Caco-2 (cell line): ENCODE measurements at regions not wholly inside any gene's neighbourhood (a gene's known extent, or its start where the extent isn't known, plus 50 kb on each side); places are given as distances from the start of the nearest gene placed in this dataset.
"Not testable (repeated sequence)": the region's sequence is repeated elsewhere in the genome, so short reads cannot be mapped to it uniquely, and the experiment has no call there.

ENCODE experiments used
- BruUV-seq: library from RNA; stranded (reverse); fragments of 400-500 nt; replicated peaks from 2 replicates; lab custom pipeline; 2021; lab: Mats Ljungman, UMichigan
- CTCF ChIA-PET: fragments of 300-600 bp; sonication (Branson Sonifier 250); formaldehyde crosslinking; loops from one replicate; lab custom pipeline; 2022; ENCODE audit warnings: antibody characterized with exemption; lab: Charles Lee
- POLR2A ChIA-PET: fragments of 300-600 bp; sonication (Branson Sonifier 250); formaldehyde crosslinking; loops from one replicate; lab custom pipeline; 2022; ENCODE audit warnings: antibody characterized with exemption; lab: Charles Lee
- DNase-seq, 2 experiments: peaks; one replicate each; pipeline versions ENCODE4 v3.0.0 to v3.0.0-alpha.2; 2020 to 2022
- H3K27me3 ChIP-seq: replicated peaks from 2 replicates; pipeline ENCODE4 v1.6.0; 2011; ENCODE audit warnings: low read length; ENCODE audit not compliant: control insufficient read depth, insufficient read depth
- H3K36me3 ChIP-seq: 2 replicates; pipeline ENCODE4 v1.5.1; 2011; ENCODE audit warnings: low read length; ENCODE audit not compliant: control insufficient read depth, insufficient read depth
- H3K4me1 ChIP-seq: fragments of 250-450 bp; sonication (Bioruptor Pico); 2 replicates; pipeline ENCODE4 v1.5.1; 2020; ENCODE audit warnings: mild to moderate bottlenecking
- H3K4me3 ChIP-seq: 2 replicates; pipeline ENCODE4 v1.5.1; 2011; ENCODE audit warnings: low read depth, mild to moderate bottlenecking, control low read depth, low read length
- H3K9me3 ChIP-seq: fragments of 250-450 bp; sonication (Bioruptor Pico); 2 replicates; pipeline ENCODE4 v1.5.1; 2020; ENCODE audit warnings: mild to moderate bottlenecking, moderate library complexity
- H3K27ac Mint-ChIP-seq: one replicate; pipeline ENCODE4 v1.8.0; 2022; ENCODE audit warnings: mixed read lengths; ENCODE audit not compliant: unreplicated experiment
- H3K27me3 Mint-ChIP-seq: one replicate; pipeline ENCODE4 v1.8.0; 2022; ENCODE audit warnings: mixed read lengths; ENCODE audit not compliant: insufficient read depth, unreplicated experiment
- H3K36me3 Mint-ChIP-seq: one replicate; pipeline ENCODE4 v1.8.0; 2022; ENCODE audit warnings: mild to moderate bottlenecking, mixed read lengths; ENCODE audit not compliant: insufficient read depth, unreplicated experiment
- H3K4me1 Mint-ChIP-seq: one replicate; pipeline ENCODE4 v1.8.0; 2022; ENCODE audit warnings: low read depth, mixed read lengths; ENCODE audit not compliant: unreplicated experiment
- H3K4me3 Mint-ChIP-seq: one replicate; pipeline ENCODE4 v1.8.0; 2022; ENCODE audit warnings: mild to moderate bottlenecking, moderate library complexity, mixed read lengths; ENCODE audit not compliant: unreplicated experiment
- H3K9me3 Mint-ChIP-seq: one replicate; pipeline ENCODE4 v1.8.0; 2022; ENCODE audit warnings: mixed read lengths; ENCODE audit not compliant: unreplicated experiment
- CTCF ChIP-seq, 2 experiments: fragments of 200-600 bp in 1 of 2; IDR thresholded peaks; 1 replicate in 1 of 2; 2 replicates in 1 of 2; pipeline versions ENCODE4 v1.5.1 to v1.8.0; 2011 to 2022; ENCODE audit warnings: antibody characterized with exemption in 1 of 2, control low read depth in 1 of 2, inconsistent platforms in 1 of 2, low read depth in 1 of 2, low read length in 1 of 2, mild to moderate bottlenecking in 1 of 2, moderate library complexity in 1 of 2; ENCODE audit not compliant: insufficient read depth in 1 of 2, severe bottlenecking in 1 of 2, unreplicated experiment in 1 of 2
- intact Hi-C: fragments of 100-400 bp; cut with micrococcal nuclease; formaldehyde crosslinking; loops from one replicate; pipeline ENCODE4 v1.10.0; 2022; ENCODE audit not compliant: unreplicated experiment

- BruUV-seq = no TSS peak
- H3K4me1 Mint-ChIP-seq = no peaks in the 10 kb centered on the region
- no peaks in the 10 kb centered on the region for H3K4me1 ChIP-seq
- CTCF ChIA-PET = no interaction called here
- no peak overlapping the region for H3K4me3 Mint-ChIP-seq
- intact Hi-C loops = no loop called here
- no peak for DNase-seq
- H3K9me3 ChIP-seq = no peaks in the 10 kb centered on the region
- H3K27ac Mint-ChIP-seq = no peak overlapping the region
- POLR2A ChIA-PET = no interaction called here
- TF ChIP-seq CTCF (IDR thresholded peaks at IDR 0.05; ENCODE audit: insufficient read depth in 1 of 2, low read depth in 1 of 2, low read length in 1 of 2, severe bottlenecking in 1 of 2, unreplicated experiment in 1 of 2) = no peak
- H3K4me3 ChIP-seq = no peak overlapping the region
- no peaks in the 10 kb centered on the region for H3K36me3 Mint-ChIP-seq
- no peaks in the 10 kb centered on the region for H3K27me3 ChIP-seq
- no peaks in the 10 kb centered on the region for H3K36me3 ChIP-seq
- peaks cover 6% of the 10 kb centered on the region for H3K9me3 Mint-ChIP-seq
- H3K27me3 Mint-ChIP-seq = peaks cover 3% of the 10 kb centered on the region
These were observed 227.8 kb downstream of the NDUFA10 start for GRCh38 chr2:239797316-239797715.

- H3K27me3 Mint-ChIP-seq = not testable (repeated sequence)
These were observed 229.4 kb downstream of the NDUFA10 start for GRCh38 chr2:239795761-239796160.

GRCh38 chr2:239793836-239794235 is 231.3 kb downstream of the NDUFA10 start:
- Mint-ChIP-seq H3K27me3 (peaks cover 3% of the 10 kb centered on the region), H3K4me3 (no peak overlapping the region), H3K4me1 (no peaks in the 10 kb centered on the region), H3K36me3 (no peaks in the 10 kb centered on the region), H3K9me3 (peaks cover 6% of the 10 kb centered on the region), H3K27ac (no peak overlapping the region)
- BruUV-seq = no TSS peak
- no peak for DNase-seq
- Histone ChIP-seq H3K4me1 (no peaks in the 10 kb centered on the region), H3K27me3 (no peaks in the 10 kb centered on the region), H3K9me3 (no peaks in the 10 kb centered on the region), H3K4me3 (no peak overlapping the region), H3K36me3 (no peaks in the 10 kb centered on the region)
- POLR2A ChIA-PET = no interaction called here
- CTCF ChIA-PET = no interaction called here
- TF ChIP-seq CTCF (IDR thresholded peaks at IDR 0.05; ENCODE audit: insufficient read depth in 1 of 2, low read depth in 1 of 2, low read length in 1 of 2, severe bottlenecking in 1 of 2, unreplicated experiment in 1 of 2) = no peak
- intact Hi-C loops = no loop called here

More at GRCh38 chr2:239795761-239796160, 229.4 kb downstream of the NDUFA10 start:
- BruUV-seq, DNase-seq, CTCF ChIA-PET, intact Hi-C loops, H3K27ac Mint-ChIP-seq, H3K36me3 ChIP-seq, H3K4me1 ChIP-seq, H3K36me3 Mint-ChIP-seq, H3K4me1 Mint-ChIP-seq, H3K27me3 ChIP-seq, H3K9me3 ChIP-seq, H3K9me3 Mint-ChIP-seq, POLR2A ChIA-PET, H3K4me3 Mint-ChIP-seq, H3K4me3 ChIP-seq: not testable (repeated sequence)

- Histone ChIP-seq H3K36me3 (no peaks in the 10 kb centered on the region), H3K9me3 (no peaks in the 10 kb centered on the region), H3K4me3 (no peak overlapping the region), H3K4me1 (no peaks in the 10 kb centered on the region), H3K27me3 (no peaks in the 10 kb centered on the region)
- Mint-ChIP-seq H3K9me3 (peaks cover 6% of the 10 kb centered on the region), H3K36me3 (no peaks in the 10 kb centered on the region), H3K4me3 (no peak overlapping the region), H3K27ac (no peak overlapping the region), H3K27me3 (peaks cover 3% of the 10 kb centered on the region), H3K4me1 (no peaks in the 10 kb centered on the region)
- no peak for DNase-seq
- intact Hi-C loops = no loop called here
- TF ChIP-seq CTCF (IDR thresholded peaks at IDR 0.05; ENCODE audit: insufficient read depth in 1 of 2, low read depth in 1 of 2, low read length in 1 of 2, severe bottlenecking in 1 of 2, unreplicated experiment in 1 of 2) = no peak
- CTCF ChIA-PET = no interaction called here
- POLR2A ChIA-PET = no interaction called here
- no TSS peak for BruUV-seq
These were observed 232.1 kb downstream of the NDUFA10 start for GRCh38 chr2:239793086-239793485.
